CD14-positive monocyte (primary cell): ENCODE measurements at regions not wholly inside any gene's neighbourhood (a gene's known extent, or its start where the extent isn't known, plus 50 kb on each side); places are given as distances from the start of the nearest gene placed in this dataset.

ENCODE experiments used
- DNase-seq, 3 donors: peaks; one replicate each; pipeline ENCODE4 v3.0.0-alpha.2; 2011 to 2022
- H2AFZ ChIP-seq: 2 replicates; pipeline ENCODE4 v1.6.0; 2012; ENCODE audit warnings: mild to moderate bottlenecking, low read depth, low read length, inconsistent platforms; ENCODE audit not compliant: insufficient read depth, poor library complexity, severe bottlenecking
- H3K27ac ChIP-seq, 2 donors: 1 replicate in 1 of 2; 2 replicates in 1 of 2; pipeline ENCODE4 v1.5.1; 2012 to 2013; ENCODE audit warnings: low read length in 2 of 2, control low read depth in 1 of 2, inconsistent platforms in 1 of 2, low read depth in 1 of 2, mild to moderate bottlenecking in 1 of 2
- H3K27me3 ChIP-seq, 2 donors: one replicate each; pipeline versions ENCODE4 v1.6.0 to v1.6.1; 2011 to 2013; ENCODE audit warnings: low read length in 2 of 2; ENCODE audit not compliant: control insufficient read depth in 2 of 2, insufficient read depth in 2 of 2
- H3K36me3 ChIP-seq, 2 donors: replicated peaks in 1 of 2; 1 replicate in 1 of 2; 2 replicates in 1 of 2; pipeline versions ENCODE4 v1.5.1 to v1.6.1; 2012 to 2013; ENCODE audit warnings: low read length in 2 of 2, control low read depth in 1 of 2, inconsistent platforms in 1 of 2, mild to moderate bottlenecking in 1 of 2; ENCODE audit not compliant: insufficient read depth in 2 of 2, control insufficient read depth in 1 of 2
- H3K4me1 ChIP-seq, 2 donors: 1 replicate in 1 of 2; 2 replicates in 1 of 2; pipeline versions ENCODE4 v1.5.1 to v1.6.1; 2012 to 2013; ENCODE audit warnings: low read length in 2 of 2, control low read depth in 1 of 2, inconsistent platforms in 1 of 2, mild to moderate bottlenecking in 1 of 2, moderate library complexity in 1 of 2; ENCODE audit not compliant: insufficient read depth in 2 of 2, control insufficient read depth in 1 of 2
- H3K4me2 ChIP-seq: replicated peaks from 2 replicates; pipeline ENCODE3; 2012; ENCODE audit warnings: low read length, moderate library complexity, mild to moderate bottlenecking; ENCODE audit not compliant: poor library complexity, severe bottlenecking; ENCODE audit errors: extremely low read depth
- H3K4me3 ChIP-seq, 3 experiments: fragments of 200-600 bp in 1 of 3; sonication (generic) in 1 of 3; replicated peaks in 1 of 3; 1 replicate in 2 of 3; 2 replicates in 1 of 3; pipeline ENCODE4 v1.5.1; 2011 to 2013; ENCODE audit warnings: low read length in 3 of 3, mild to moderate bottlenecking in 3 of 3, control low read depth in 2 of 3, low read depth in 2 of 3, inconsistent platforms in 1 of 3, moderate library complexity in 1 of 3
- H3K79me2 ChIP-seq: 2 replicates; pipeline ENCODE4 v1.6.0; 2012; ENCODE audit warnings: mild to moderate bottlenecking, control low read depth, inconsistent platforms, low read length, moderate library complexity; ENCODE audit not compliant: insufficient read depth
- H3K9ac ChIP-seq: 2 replicates; pipeline ENCODE4 v1.6.0; 2017; ENCODE audit warnings: low read length, mild to moderate bottlenecking; ENCODE audit not compliant: insufficient read depth, poor library complexity, severe bottlenecking
- H3K9me3 ChIP-seq, 2 donors: replicated peaks in 1 of 2; 1 replicate in 1 of 2; 2 replicates in 1 of 2; pipeline versions ENCODE4 v1.5.1 to v1.6.1; 2012 to 2013; ENCODE audit warnings: low read length in 2 of 2, control low read depth in 1 of 2; ENCODE audit not compliant: control insufficient read depth in 1 of 2, insufficient read depth in 1 of 2
- H4K20me1 ChIP-seq: 2 replicates; pipeline ENCODE4 v1.6.0; 2012; ENCODE audit warnings: mild to moderate bottlenecking, low read length, control low read depth, moderate library complexity; ENCODE audit not compliant: insufficient read depth
- H3K27ac Mint-ChIP-seq, 7 donors: one replicate each; pipeline ENCODE4 v1.8.0; 2020; ENCODE audit warnings: mild to moderate bottlenecking in 7 of 7, mixed read lengths in 7 of 7, moderate library complexity in 6 of 7, inconsistent platforms in 2 of 7
- H3K27me3 Mint-ChIP-seq, 3 donors: one replicate each; pipeline ENCODE4 v1.8.0; 2021 to 2022; ENCODE audit warnings: low read depth in 3 of 3, mild to moderate bottlenecking in 3 of 3, mixed read lengths in 3 of 3, moderate library complexity in 3 of 3, inconsistent platforms in 1 of 3
- H3K36me3 Mint-ChIP-seq, 2 donors: one replicate each; pipeline ENCODE4 v1.8.0; 2020; ENCODE audit warnings: mixed read lengths in 2 of 2, inconsistent platforms in 1 of 2, mild to moderate bottlenecking in 1 of 2
- H3K4me1 Mint-ChIP-seq: one replicate; pipeline ENCODE4 v1.8.0; 2020; ENCODE audit warnings: mild to moderate bottlenecking, mixed read lengths
- H3K4me3 Mint-ChIP-seq, 2 donors: one replicate each; pipeline ENCODE4 v1.8.0; 2020; ENCODE audit warnings: mild to moderate bottlenecking in 2 of 2, mixed read lengths in 2 of 2, moderate library complexity in 1 of 2
- H3K9me3 Mint-ChIP-seq, 7 donors: one replicate each; pipeline ENCODE4 v1.8.0; 2020 to 2022; ENCODE audit warnings: mixed read lengths in 7 of 7, mild to moderate bottlenecking in 6 of 7, moderate library complexity in 6 of 7, inconsistent platforms in 2 of 7
- CTCF ChIP-seq: fragments of 200-600 bp; IDR thresholded peaks from one replicate; pipeline ENCODE4 v1.8.0; 2022; ENCODE audit warnings: antibody characterized with exemption, mild to moderate bottlenecking
- WGBS: methylation state at CpG from one replicate; pipeline ENCODE4 v1.1.5; 2013; ENCODE audit warnings: missing lambda C conversion rate; ENCODE audit not compliant: insufficient coverage; 5-methylcytosine and 5-hydroxymethylcytosine counted together
- intact Hi-C, 2 donors: fragments of 100-400 bp; cut with micrococcal nuclease; formaldehyde crosslinking; loops; one replicate each; pipeline versions ENCODE4 v1.15.0 to v1.15.1; 2023

- H3K27me3 ChIP-seq, result no peaks in the 10 kb centered on the region
- H3K27ac ChIP-seq, result no peak overlapping the region
- no peaks in the 10 kb centered on the region for H3K27me3 Mint-ChIP-seq
- no peaks in the 10 kb centered on the region for H3K36me3 ChIP-seq
- peaks cover 0 to 3% (median 0%) of the 10 kb centered on the region in 7 donors for H3K9me3 Mint-ChIP-seq
- no peaks in the 10 kb centered on the region for H4K20me1 ChIP-seq
- no peak overlapping the region for H2AFZ ChIP-seq
- no peak for TF ChIP-seq CTCF
- no peaks in the 10 kb centered on the region for H3K9me3 ChIP-seq
- no peaks in the 10 kb centered on the region for H3K36me3 Mint-ChIP-seq
- no peak overlapping the region for H3K4me2 ChIP-seq
- DNase-seq, result no peak
- H3K4me1 ChIP-seq, result no peaks in the 10 kb centered on the region
- intact Hi-C loops, result no loop called here
- no peak overlapping the region for H3K27ac Mint-ChIP-seq
- H3K79me2 ChIP-seq, result no peaks in the 10 kb centered on the region
- no peak overlapping the region for H3K9ac ChIP-seq
- H3K4me3 Mint-ChIP-seq, result no peak overlapping the region
- 83% methylated on average over 2 of the region's 6 CpGs for WGBS
- no peak overlapping the region for H3K4me3 ChIP-seq
- H3K4me1 Mint-ChIP-seq, result no peaks in the 10 kb centered on the region
Observed at GRCh38 chr7:42700406-42701327, 211.2 kb downstream of the C7orf25 start.

GRCh38 chr7:42699380-42700178, 212.3 kb downstream of the C7orf25 start:
- Histone ChIP-seq H3K9ac (no peak overlapping the region), H3K4me2 (no peak overlapping the region), H3K79me2 (no peaks in the 10 kb centered on the region), H3K4me3 (no peak overlapping the region), H3K36me3 (no peaks in the 10 kb centered on the region), H3K27ac (no peak overlapping the region), H3K4me1 (no peaks in the 10 kb centered on the region), H4K20me1 (no peaks in the 10 kb centered on the region), H3K9me3 (no peaks in the 10 kb centered on the region), H3K27me3 (no peaks in the 10 kb centered on the region), H2AFZ (no peak overlapping the region)
- intact Hi-C loops, result no loop called here
- TF ChIP-seq CTCF, result no peak
- no peak overlapping the region for H3K4me3 Mint-ChIP-seq
- no peaks in the 10 kb centered on the region for H3K4me1 Mint-ChIP-seq
- DNase-seq, result no peak
- H3K36me3 Mint-ChIP-seq, result no peaks in the 10 kb centered on the region
- H3K27ac Mint-ChIP-seq, result no peak overlapping the region
- 87% methylated on average over 7 of the region's 11 CpGs for WGBS
- H3K27me3 Mint-ChIP-seq, result no peaks in the 10 kb centered on the region
- peaks cover 0 to 3% (median 0%) of the 10 kb centered on the region in 7 donors for H3K9me3 Mint-ChIP-seq
